HG03520 (cell line): ENCODE measurements at regions not wholly inside any gene's neighbourhood (a gene's known extent, or its start where the extent isn't known, plus 50 kb on each side); places are given as distances from the start of the nearest gene placed in this dataset.

Experiments used
- ATAC-seq: cut with Tn5 transposase; IDR thresholded peaks from one replicate; pipeline ENCODE4 v1.9.1; 2021; ENCODE audit warnings: mild to moderate bottlenecking, moderate library complexity; ENCODE audit not compliant: unreplicated experiment

- no peak for ATAC-seq
These were observed 178.9 kb downstream of the URI1 start for GRCh38 chr19:30120860-30121484.

GRCh38 chr19:30122431-30122830, 180.4 kb downstream of the URI1 start:
- ATAC-seq, result no peak

GRCh38 chr19:30123119-30123518, 181.1 kb downstream of the URI1 start:
- ATAC-seq, result no peak

- ATAC-seq, result no peak
These were observed 181.6 kb downstream of the URI1 start for GRCh38 chr19:30123611-30124010.

DNA sequence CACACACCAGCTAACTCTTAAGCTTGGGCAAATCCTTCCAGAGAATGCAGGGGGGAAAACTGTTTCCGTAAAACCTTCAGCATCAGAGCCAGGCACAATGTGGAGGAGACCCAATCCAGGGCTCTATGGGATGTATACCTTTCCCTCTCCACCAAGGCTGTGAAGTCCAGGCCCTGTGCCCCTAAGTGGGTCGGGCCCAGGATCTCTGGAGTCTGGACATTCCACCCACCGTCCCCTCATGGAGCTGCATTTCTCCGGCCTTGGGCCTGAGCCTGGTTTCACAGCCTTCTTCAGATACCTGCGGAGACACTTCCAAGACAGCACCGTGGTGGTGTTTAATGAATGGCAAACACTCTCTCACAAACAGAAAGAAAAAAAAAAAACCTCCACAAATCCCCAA, 186.2 kb downstream of the URI1 start:
- ATAC-seq, result no peak

- no peak for ATAC-seq
These were observed 188.5 kb downstream of the URI1 start for GRCh38 chr19:30130356-30131122.

DNA sequence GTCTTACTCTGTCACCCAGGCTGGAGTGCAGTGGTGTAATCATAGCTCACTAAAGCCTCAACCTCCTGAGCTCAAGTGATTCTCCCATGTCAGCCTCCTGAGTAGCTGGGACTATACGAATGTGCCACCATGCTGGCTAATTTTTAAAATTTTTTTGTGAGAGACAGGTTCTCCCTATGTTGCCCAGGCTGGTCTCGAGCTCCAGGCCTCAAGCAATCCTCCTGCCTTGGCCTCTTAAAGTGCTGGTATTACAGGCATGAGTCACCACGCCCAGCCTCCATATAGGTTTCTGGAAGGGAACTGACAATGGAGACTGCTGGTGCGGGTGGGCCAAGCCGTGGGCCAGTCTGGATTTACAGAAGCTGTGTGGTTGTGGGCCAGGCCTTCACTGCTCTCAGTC, 189.2 kb downstream of the URI1 start:
- no peak for ATAC-seq

GRCh38 chr19:30131722-30132291, 189.8 kb downstream of the URI1 start:
- no peak for ATAC-seq

- ATAC-seq, result no peak
These were observed 190.5 kb downstream of the URI1 start for GRCh38 chr19:30132343-30133075.

DNA sequence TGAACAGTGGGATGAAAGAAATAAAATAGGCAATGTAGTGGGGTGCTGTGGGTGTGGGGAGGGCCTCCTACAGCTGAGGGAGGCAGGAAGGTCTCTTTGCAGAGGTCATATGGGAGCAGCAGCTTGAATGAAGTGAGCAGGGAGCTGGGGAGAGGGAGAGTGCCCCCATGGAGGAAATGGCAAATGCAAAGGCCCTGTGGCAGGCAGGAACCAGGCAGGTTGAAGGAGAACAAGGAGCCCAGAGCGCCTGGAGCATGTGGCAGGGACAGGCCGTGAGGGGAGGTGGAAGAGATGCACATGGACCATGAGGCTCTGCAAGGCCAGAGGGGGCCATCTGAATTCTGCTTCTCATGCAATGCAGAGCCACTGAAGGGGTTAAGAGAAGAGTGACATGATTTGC, 191.8 kb downstream of the URI1 start:
- ATAC-seq, result no peak

DNA sequence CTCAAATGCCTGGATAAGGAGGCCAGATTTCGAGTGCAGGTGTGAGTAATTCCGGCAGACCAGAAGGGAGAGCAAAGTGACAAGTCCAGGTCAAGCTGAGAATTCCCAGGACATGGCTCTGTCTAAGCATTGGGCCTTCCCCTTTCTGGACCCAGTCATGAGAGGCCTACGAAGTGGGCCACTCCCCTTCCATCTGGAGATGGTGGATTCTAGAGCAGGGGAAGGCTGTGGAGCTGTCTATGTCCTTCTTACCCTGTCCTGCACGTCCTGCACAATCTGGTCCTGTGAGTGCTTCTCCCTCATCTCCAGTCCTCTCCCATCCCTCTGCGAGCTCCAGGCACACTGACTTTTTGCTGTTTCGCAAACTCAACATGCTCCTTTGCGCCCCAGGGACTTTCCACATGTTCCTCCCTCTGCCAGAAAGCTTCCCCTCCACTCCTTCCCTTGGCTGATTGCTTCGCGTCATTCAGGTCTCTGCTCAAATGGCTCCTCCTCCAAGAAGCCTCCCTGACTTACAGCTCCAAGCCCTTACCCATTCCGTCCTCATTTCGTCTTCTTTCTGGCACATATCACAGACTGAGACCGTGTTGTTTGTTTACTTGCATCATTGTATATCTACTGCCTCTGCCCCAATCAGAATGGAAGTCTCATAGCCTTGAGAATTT, 193.2 kb downstream of the URI1 start:
- no peak for ATAC-seq

DNA sequence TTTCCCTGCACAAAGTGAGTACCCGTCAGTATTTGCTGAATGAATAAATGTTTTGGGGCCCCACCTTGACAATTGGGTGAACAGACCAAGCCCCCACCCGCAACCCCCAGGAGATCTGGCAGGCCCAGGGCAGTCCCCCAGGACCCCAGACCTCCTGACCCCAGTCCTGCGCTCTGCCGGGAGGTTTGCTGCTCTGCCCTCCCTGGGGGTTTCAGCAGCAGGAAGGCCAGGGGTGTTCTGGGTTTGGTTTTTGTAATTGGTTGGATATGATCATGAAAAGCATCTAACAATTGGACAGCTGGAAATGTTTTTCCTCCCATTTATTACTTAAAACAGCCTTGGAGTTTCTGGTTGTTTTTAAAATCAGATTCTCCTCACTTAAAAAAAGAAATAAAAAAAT, 193.8 kb downstream of the URI1 start:
- no peak for ATAC-seq

DNA sequence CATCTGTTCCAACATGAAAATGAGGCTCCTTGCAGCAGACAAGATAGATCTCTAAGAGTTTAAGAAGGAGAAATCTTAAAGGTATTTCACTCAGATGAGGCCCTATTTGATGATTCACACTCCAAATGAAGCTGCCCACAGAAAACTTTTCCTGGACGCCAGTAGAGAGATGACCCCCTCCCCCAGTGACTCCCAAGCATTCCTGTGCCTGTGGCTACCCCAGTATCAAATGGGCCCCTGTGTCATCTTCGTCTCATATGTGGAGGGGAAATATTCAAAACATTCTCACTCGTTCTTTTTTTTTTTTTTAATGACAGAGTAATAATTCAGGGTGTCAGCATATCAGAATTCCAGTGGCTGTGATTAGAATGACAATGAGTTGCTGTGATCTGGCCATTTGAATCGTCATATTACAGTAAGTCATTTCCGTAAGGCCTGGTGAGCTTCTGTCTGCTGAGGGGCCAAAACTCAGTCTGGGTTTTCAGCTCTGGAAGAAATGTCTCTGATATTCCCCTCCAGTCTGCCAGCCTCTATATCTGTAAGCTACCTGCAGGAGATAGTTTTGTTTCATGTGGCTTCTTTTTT, 194.7 kb downstream of the URI1 start:
- no peak for ATAC-seq

GRCh38 chr19:30137747-30138146, 195.7 kb downstream of the URI1 start:
- no peak for ATAC-seq

- no peak for ATAC-seq
These were observed 202.3 kb downstream of the URI1 start for GRCh38 chr19:30144242-30144758.

- no peak for ATAC-seq
These were observed 202.8 kb downstream of the URI1 start for GRCh38 chr19:30144802-30145201.

DNA sequence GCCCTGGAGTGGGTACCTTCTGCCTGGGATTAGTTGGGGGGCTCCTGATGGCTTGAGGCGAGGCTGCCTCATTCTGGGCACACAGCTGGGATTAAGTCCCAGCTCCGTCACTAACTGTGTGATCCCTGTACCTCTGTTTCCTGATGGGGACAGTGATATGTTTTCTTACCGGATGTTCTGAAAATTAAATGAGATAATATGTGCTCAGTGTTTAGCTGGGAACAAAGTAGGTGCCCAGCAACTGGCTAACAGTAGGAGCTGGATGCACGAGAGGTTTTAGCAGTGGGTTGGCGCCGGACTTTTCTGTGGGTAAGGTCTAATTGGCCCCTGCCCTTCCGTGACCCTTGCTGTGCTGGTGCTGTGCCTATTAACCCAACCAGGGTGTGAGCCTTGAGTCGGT, 203.4 kb downstream of the URI1 start:
- ATAC-seq, result no peak

- ATAC-seq, result no peak
These were observed 204.3 kb downstream of the URI1 start for GRCh38 chr19:30146346-30146745.

- no peak for ATAC-seq
These were observed 206.2 kb downstream of the URI1 start for GRCh38 chr19:30148039-30148790.

GRCh38 chr19:30148803-30149202, 206.8 kb downstream of the URI1 start:
- ATAC-seq, result no peak
